Skeletal muscle satellite cell (primary cell): ENCODE measurements at regions not wholly inside any gene's neighbourhood (a gene's known extent, or its start where the extent isn't known, plus 50 kb on each side); places are given as distances from the start of the nearest gene placed in this dataset.

Source experiments
- H3K27me3 ChIP-seq: 2 replicates; pipeline ENCODE4 v1.7.0; 2013; ENCODE audit warnings: low read length; ENCODE audit not compliant: control insufficient read depth, insufficient read depth
- H3K36me3 ChIP-seq: 2 replicates; pipeline ENCODE4 v1.7.0; 2013; ENCODE audit warnings: mild to moderate bottlenecking, control low read depth, low read length; ENCODE audit not compliant: insufficient read depth
- H3K4me1 ChIP-seq: 2 replicates; pipeline ENCODE4 v1.7.0; 2013; ENCODE audit warnings: low read length; ENCODE audit not compliant: control insufficient read depth, insufficient read depth
- H3K4me2 ChIP-seq: 2 replicates; pipeline ENCODE4 v1.7.0; 2013; ENCODE audit warnings: mild to moderate bottlenecking, low read length
- H3K4me3 ChIP-seq: 2 replicates; pipeline ENCODE4 v1.7.0; 2013; ENCODE audit warnings: low read length
- H3K9ac ChIP-seq: 2 replicates; pipeline ENCODE4 v1.7.0; 2013; ENCODE audit warnings: mild to moderate bottlenecking, low read depth, low read length, moderate library complexity
- H3K9me3 ChIP-seq: replicated peaks from 2 replicates; pipeline ENCODE4 v1.7.0; 2013; ENCODE audit warnings: mild to moderate bottlenecking, control low read depth, low read length

- Histone ChIP-seq H3K27me3 (no peaks in the 10 kb centered on the region), H3K36me3 (no peaks in the 10 kb centered on the region), H3K4me2 (no peak overlapping the region), H3K9ac (no peak overlapping the region), H3K4me3 (no peak overlapping the region), H3K9me3 (no peaks in the 10 kb centered on the region), H3K4me1 (no peaks in the 10 kb centered on the region)
Measured at GRCh38 chr5:125510651-125511050, 764.2 kb upstream of the ZNF608 start.

DNA sequence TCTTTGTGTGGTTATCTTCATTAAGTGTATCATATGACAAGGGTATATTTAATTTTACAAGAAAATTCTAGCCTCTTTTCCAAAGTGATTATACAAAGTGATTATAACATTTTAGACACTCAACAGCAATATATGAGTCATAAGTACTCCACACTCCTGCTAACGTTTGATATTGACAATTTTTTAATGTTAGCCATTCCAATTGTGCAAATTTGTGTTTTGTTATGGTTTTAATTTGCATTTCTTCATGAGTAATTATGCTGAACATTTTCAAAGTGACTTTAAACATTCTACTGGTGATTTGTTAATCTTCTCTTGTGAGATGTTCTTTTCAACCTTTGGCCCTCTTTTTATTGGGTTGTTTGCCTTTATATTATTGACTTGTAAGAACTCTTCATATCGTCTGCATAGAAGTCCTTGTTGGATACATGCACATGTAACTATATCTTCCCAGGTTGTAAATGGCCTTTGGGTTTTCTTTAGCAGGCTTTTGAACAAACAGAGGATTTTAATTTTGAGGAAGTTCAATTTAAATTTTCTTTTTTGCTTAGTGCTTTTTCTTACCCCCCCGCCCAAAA lies 771.6 kb upstream of the ZNF608 start:
- Histone ChIP-seq H3K9me3 (no peaks in the 10 kb centered on the region), H3K4me2 (no peak overlapping the region), H3K4me3 (no peak overlapping the region), H3K27me3 (no peaks in the 10 kb centered on the region), H3K4me1 (no peaks in the 10 kb centered on the region), H3K36me3 (no peaks in the 10 kb centered on the region), H3K9ac (no peak overlapping the region)

GRCh38 chr5:125521289-125521688 lies 774.9 kb upstream of the ZNF608 start:
- no peaks in the 10 kb centered on the region for H3K36me3 ChIP-seq
- H3K4me2 ChIP-seq: no peak overlapping the region

DNA sequence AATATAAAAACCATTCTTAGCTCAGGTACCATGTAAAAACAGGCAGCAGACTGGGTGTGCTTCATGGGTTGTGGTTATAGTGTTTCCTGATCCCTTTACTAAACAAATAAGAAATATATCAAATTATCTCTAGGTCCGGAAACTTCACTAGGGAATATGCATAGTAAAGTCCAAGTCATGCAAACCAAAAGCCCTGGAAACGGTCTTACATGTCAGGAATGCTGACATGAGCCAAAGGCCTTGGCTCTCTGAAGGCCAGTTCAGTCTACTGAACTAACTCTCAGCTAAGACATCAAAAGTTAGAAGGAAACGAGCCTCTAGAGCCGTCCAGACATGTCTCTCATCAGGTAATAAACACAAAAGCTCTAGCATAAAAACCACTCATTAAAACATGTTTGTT lies 778.9 kb upstream of the ZNF608 start:
- H3K9me3 ChIP-seq: no peaks in the 10 kb centered on the region
- no peaks in the 10 kb centered on the region for H3K36me3 ChIP-seq
- no peak overlapping the region for H3K4me2 ChIP-seq
- H3K27me3 ChIP-seq: no peaks in the 10 kb centered on the region
- no peak overlapping the region for H3K9ac ChIP-seq
- H3K4me1 ChIP-seq: peaks cover 4% of the 10 kb centered on the region
- H3K4me3 ChIP-seq: no peak overlapping the region

More at GRCh38 chr5:125521289-125521688, 774.9 kb upstream of the ZNF608 start:
- Histone ChIP-seq H3K27me3 (no peaks in the 10 kb centered on the region), H3K9me3 (no peaks in the 10 kb centered on the region), H3K4me1 (no peaks in the 10 kb centered on the region), H3K4me3 (no peak overlapping the region), H3K9ac (no peak overlapping the region)

GRCh38 chr5:125526966-125527365 lies 780.5 kb upstream of the ZNF608 start:
- H3K4me3 ChIP-seq: no peak overlapping the region
- peaks cover 4% of the 10 kb centered on the region for H3K4me1 ChIP-seq
- no peak overlapping the region for H3K9ac ChIP-seq
- no peaks in the 10 kb centered on the region for H3K9me3 ChIP-seq
- no peaks in the 10 kb centered on the region for H3K36me3 ChIP-seq
- H3K27me3 ChIP-seq: no peaks in the 10 kb centered on the region
- H3K4me2 ChIP-seq: no peak overlapping the region

DNA sequence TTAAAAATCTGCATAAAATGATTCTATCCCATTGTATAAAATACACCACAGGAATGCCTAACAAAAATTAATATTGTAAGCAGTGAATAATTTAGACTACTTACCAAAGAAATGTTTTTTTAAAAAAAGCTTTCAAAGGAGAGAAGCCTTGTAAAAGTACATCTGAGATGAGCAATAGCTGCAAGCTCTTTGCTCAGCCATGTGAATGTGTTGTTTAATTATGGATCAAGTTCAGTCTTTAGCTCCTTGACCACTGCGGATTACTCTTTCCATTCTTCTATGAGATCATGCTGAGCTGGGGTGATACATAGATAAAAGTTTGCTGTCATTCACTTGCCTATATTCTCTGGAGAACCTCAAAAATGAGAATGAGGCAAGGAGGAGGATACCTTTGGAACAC lies 782.4 kb upstream of the ZNF608 start:
- H3K9ac ChIP-seq: no peak overlapping the region
- H3K36me3 ChIP-seq: no peaks in the 10 kb centered on the region
- peaks cover 4% of the 10 kb centered on the region for H3K4me1 ChIP-seq
- no peak overlapping the region for H3K4me3 ChIP-seq
- H3K27me3 ChIP-seq: no peaks in the 10 kb centered on the region
- H3K9me3 ChIP-seq: no peaks in the 10 kb centered on the region
- H3K4me2 ChIP-seq: no peak overlapping the region

DNA sequence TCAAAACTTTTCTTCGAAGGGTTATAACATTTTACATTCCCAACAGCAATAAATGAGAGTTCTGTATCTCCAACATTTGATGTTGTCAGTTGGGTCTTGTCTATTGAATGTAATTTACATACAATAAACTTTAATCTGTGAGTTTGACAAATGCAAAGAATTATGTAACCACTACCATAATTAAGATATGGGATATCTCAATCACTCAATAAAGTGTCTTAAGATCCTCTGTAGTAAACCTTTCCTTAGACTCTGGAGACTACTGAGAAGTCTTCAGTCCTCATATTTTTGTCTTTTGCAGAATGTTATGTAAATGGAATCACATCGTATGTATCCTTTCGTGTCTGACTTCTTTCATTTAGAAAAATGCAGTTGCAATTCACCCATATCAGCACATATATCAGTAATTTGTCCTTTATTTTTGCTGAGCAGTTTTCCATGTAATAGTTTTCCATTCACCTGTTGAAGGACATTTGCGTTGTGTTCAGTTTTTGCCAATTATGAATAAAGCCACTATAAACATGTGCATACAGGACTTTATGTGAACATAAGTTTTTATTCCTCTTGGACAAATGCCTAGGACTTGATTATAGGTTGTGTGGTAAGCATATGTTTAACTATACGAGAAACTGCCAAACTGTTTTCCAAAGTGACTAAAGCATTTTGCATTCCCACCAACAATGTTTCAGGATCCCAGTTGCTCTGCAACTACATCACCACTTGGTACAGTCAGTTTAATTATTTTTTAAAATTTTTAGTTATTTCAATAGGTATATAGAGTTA lies 784.6 kb upstream of the ZNF608 start:
- H3K9ac ChIP-seq: no peak overlapping the region
- H3K4me3 ChIP-seq: no peak overlapping the region
- H3K36me3 ChIP-seq: no peaks in the 10 kb centered on the region
- no peaks in the 10 kb centered on the region for H3K27me3 ChIP-seq
- H3K4me2 ChIP-seq: no peak overlapping the region
- H3K9me3 ChIP-seq: no peaks in the 10 kb centered on the region
- peaks cover 4% of the 10 kb centered on the region for H3K4me1 ChIP-seq

DNA sequence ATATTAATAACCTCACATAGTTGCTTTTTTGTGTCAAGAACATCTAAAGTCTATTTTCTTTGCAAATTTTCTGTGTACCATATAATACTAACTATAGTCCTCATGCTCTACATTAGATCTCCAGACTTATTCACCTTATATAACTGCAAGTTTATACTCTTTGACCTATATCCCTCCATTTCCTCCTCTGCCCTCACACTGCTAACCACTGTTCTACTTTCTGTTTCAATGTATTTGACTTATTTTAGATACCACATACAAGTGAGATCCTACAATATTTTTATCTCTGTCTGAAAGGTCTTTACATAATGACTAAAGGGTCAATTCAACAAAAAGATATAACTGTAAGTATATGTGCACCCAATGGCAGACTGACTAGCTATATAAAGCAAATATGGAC lies 789.7 kb upstream of the ZNF608 start:
- Histone ChIP-seq H3K4me3 (no peak overlapping the region), H3K9ac (no peak overlapping the region)

GRCh38 chr5:125536582-125536981 lies 790.1 kb upstream of the ZNF608 start:
- Histone ChIP-seq H3K4me1 (peaks cover 5% of the 10 kb centered on the region), H3K9me3 (peaks cover 5% of the 10 kb centered on the region), H3K9ac (no peak overlapping the region), H3K27me3 (no peaks in the 10 kb centered on the region), H3K4me3 (no peak overlapping the region), H3K36me3 (no peaks in the 10 kb centered on the region), H3K4me2 (no peak overlapping the region)

More for the DNA sequence above, 789.7 kb upstream of the ZNF608 start:
- Histone ChIP-seq H3K36me3 (no peaks in the 10 kb centered on the region), H3K9me3 (peaks cover 5% of the 10 kb centered on the region), H3K4me2 (no peak overlapping the region), H3K4me1 (peaks cover 5% of the 10 kb centered on the region), H3K27me3 (no peaks in the 10 kb centered on the region)

GRCh38 chr5:125537661-125538060 lies 791.2 kb upstream of the ZNF608 start:
- Histone ChIP-seq H3K9ac (no peak overlapping the region), H3K4me1 (peaks cover 5% of the 10 kb centered on the region), H3K27me3 (no peaks in the 10 kb centered on the region)

GRCh38 chr5:125538469-125538868 lies 792.0 kb upstream of the ZNF608 start:
- Histone ChIP-seq H3K9me3 (peaks cover 5% of the 10 kb centered on the region), H3K4me3 (no peak overlapping the region), H3K9ac (no peak overlapping the region), H3K4me2 (no peak overlapping the region), H3K36me3 (no peaks in the 10 kb centered on the region), H3K4me1 (peaks cover 5% of the 10 kb centered on the region), H3K27me3 (no peaks in the 10 kb centered on the region)

More at GRCh38 chr5:125537661-125538060, 791.2 kb upstream of the ZNF608 start:
- Histone ChIP-seq H3K4me3 (no peak overlapping the region), H3K9me3 (peaks cover 5% of the 10 kb centered on the region), H3K4me2 (no peak overlapping the region), H3K36me3 (no peaks in the 10 kb centered on the region)

DNA sequence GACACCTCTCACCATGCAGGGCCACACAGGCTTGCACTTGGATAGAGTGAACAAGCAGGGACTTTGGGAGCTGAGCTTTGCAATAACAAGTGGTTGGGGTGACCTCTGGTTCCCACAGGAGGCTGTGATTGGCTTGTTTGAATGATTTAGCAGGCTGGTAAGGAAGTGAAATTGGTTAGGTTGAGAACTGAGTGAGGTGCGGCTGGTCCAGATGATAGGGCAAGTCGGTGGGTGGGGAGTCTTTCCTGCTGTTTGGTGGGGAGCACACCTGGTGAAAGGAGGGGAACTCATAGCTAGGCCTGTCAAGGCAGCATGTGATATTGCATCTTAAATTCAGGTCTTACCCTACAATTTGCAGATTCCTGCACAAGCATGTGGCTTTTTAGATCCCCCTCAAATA lies 794.6 kb upstream of the ZNF608 start:
- H3K9me3 ChIP-seq: peaks cover 5% of the 10 kb centered on the region
- peaks cover 4% of the 10 kb centered on the region for H3K4me1 ChIP-seq
- no peak overlapping the region for H3K4me2 ChIP-seq
- no peaks in the 10 kb centered on the region for H3K27me3 ChIP-seq
- no peaks in the 10 kb centered on the region for H3K36me3 ChIP-seq
- no peak overlapping the region for H3K9ac ChIP-seq
- H3K4me3 ChIP-seq: no peak overlapping the region
